ENCODE measurements at regions not wholly inside any gene's neighbourhood (a gene's known extent, or its start where the extent isn't known, plus 50 kb on each side); places are given as distances from the start of the nearest gene placed in this dataset.

GRCh38 chr5:30102185-30102584 is 1091.3 kb upstream of the CDH6 start:
- Histone ChIP-seq H3K4me3 (ENCODE audit: severe bottlenecking) (no peak overlapping the region), H3K36me3 (ENCODE audit: low read depth) (no peaks in the 10 kb centered on the region), H3K4me1 (ENCODE audit: insufficient read depth, poor library complexity, severe bottlenecking) (peaks cover 63% of the 10 kb centered on the region), H3K27ac (ENCODE audit: poor library complexity, severe bottlenecking) (peak overlapping the region; percentile 91), H3K9me3 (ENCODE audit: severe bottlenecking) (no peaks in the 10 kb centered on the region), H3K27me3 (ENCODE audit: insufficient read depth, poor library complexity, severe bottlenecking) (no peaks in the 10 kb centered on the region)
- no peak for DNase-seq (ENCODE audit: low spot score)
- no peak for ATAC-seq (ENCODE audit: low read depth)
- no peak for TF ChIP-seq CTCF (IDR thresholded peaks at IDR 0.05; ENCODE audit: poor library complexity, severe bottlenecking)

- ATAC-seq (ENCODE audit: low read depth) (no peak), DNase-seq (ENCODE audit: low spot score) (no peak)
- Histone ChIP-seq H3K27ac (ENCODE audit: poor library complexity, severe bottlenecking) (peak overlapping the region; percentile 91), H3K4me3 (ENCODE audit: severe bottlenecking) (no peak overlapping the region), H3K27me3 (ENCODE audit: insufficient read depth, poor library complexity, severe bottlenecking) (no peaks in the 10 kb centered on the region), H3K4me1 (ENCODE audit: insufficient read depth, poor library complexity, severe bottlenecking) (peaks cover 63% of the 10 kb centered on the region), H3K9me3 (ENCODE audit: severe bottlenecking) (no peaks in the 10 kb centered on the region), H3K36me3 (ENCODE audit: low read depth) (no peaks in the 10 kb centered on the region)
- TF ChIP-seq CTCF (IDR thresholded peaks at IDR 0.05; ENCODE audit: poor library complexity, severe bottlenecking): no peak
These were observed 1092.6 kb upstream of the CDH6 start for GRCh38 chr5:30100929-30101328.

GRCh38 chr5:30100148-30100713 is 1093.3 kb upstream of the CDH6 start:
- ATAC-seq (ENCODE audit: low read depth): no peak
- TF ChIP-seq CTCF (IDR thresholded peaks at IDR 0.05; ENCODE audit: poor library complexity, severe bottlenecking): no peak
- H3K27ac ChIP-seq (ENCODE audit: poor library complexity, severe bottlenecking): peak overlapping the region; percentile 91

GRCh38 chr5:30099634-30100033 is 1093.9 kb upstream of the CDH6 start:
- H3K36me3 ChIP-seq (ENCODE audit: low read depth): no peaks in the 10 kb centered on the region
- ATAC-seq (ENCODE audit: low read depth): peak; percentile 88
- H3K4me3 ChIP-seq (ENCODE audit: severe bottlenecking): no peak overlapping the region
- no peaks in the 10 kb centered on the region for H3K9me3 ChIP-seq (ENCODE audit: severe bottlenecking)
- H3K27me3 ChIP-seq (ENCODE audit: insufficient read depth, poor library complexity, severe bottlenecking): no peaks in the 10 kb centered on the region
- DNase-seq (ENCODE audit: low spot score): peak; percentile 58
- no peak for TF ChIP-seq CTCF (IDR thresholded peaks at IDR 0.05; ENCODE audit: poor library complexity, severe bottlenecking)
- peak overlapping the region; percentile 91 for H3K27ac ChIP-seq (ENCODE audit: poor library complexity, severe bottlenecking)
- H3K4me1 ChIP-seq (ENCODE audit: insufficient read depth, poor library complexity, severe bottlenecking): peaks cover 54% of the 10 kb centered on the region

More at GRCh38 chr5:30100148-30100713, 1093.3 kb upstream of the CDH6 start:
- no peaks in the 10 kb centered on the region for H3K36me3 ChIP-seq (ENCODE audit: low read depth)
- no peaks in the 10 kb centered on the region for H3K9me3 ChIP-seq (ENCODE audit: severe bottlenecking)
- DNase-seq (ENCODE audit: low spot score): no peak
- no peaks in the 10 kb centered on the region for H3K27me3 ChIP-seq (ENCODE audit: insufficient read depth, poor library complexity, severe bottlenecking)
- no peak overlapping the region for H3K4me3 ChIP-seq (ENCODE audit: severe bottlenecking)
- peaks cover 60% of the 10 kb centered on the region for H3K4me1 ChIP-seq (ENCODE audit: insufficient read depth, poor library complexity, severe bottlenecking)

GRCh38 chr5:30098940-30099339 is 1094.5 kb upstream of the CDH6 start:
- no peak for DNase-seq (ENCODE audit: low spot score)
- Histone ChIP-seq H3K4me3 (ENCODE audit: severe bottlenecking) (no peak overlapping the region), H3K9me3 (ENCODE audit: severe bottlenecking) (no peaks in the 10 kb centered on the region), H3K4me1 (ENCODE audit: insufficient read depth, poor library complexity, severe bottlenecking) (peaks cover 47% of the 10 kb centered on the region), H3K27me3 (ENCODE audit: insufficient read depth, poor library complexity, severe bottlenecking) (no peaks in the 10 kb centered on the region), H3K36me3 (ENCODE audit: low read depth) (no peaks in the 10 kb centered on the region), H3K27ac (ENCODE audit: poor library complexity, severe bottlenecking) (peak overlapping the region; percentile 91)
- no peak for TF ChIP-seq CTCF (IDR thresholded peaks at IDR 0.05; ENCODE audit: poor library complexity, severe bottlenecking)
- no peak for ATAC-seq (ENCODE audit: low read depth)
